Nephron progenitor cell (in vitro differentiated cells): ENCODE measurements at regions not wholly inside any gene's neighbourhood (a gene's known extent, or its start where the extent isn't known, plus 50 kb on each side); places are given as distances from the start of the nearest gene placed in this dataset.

ENCODE experiments used
- DNase-seq: peaks from one replicate; pipeline ENCODE4 v3.0.0; 2021
- H3K27ac Mint-ChIP-seq: 2 replicates; pipeline ENCODE4 v1.8.0; 2021; ENCODE audit warnings: mild to moderate bottlenecking, moderate library complexity, mixed read lengths
- H3K27me3 Mint-ChIP-seq: 2 replicates; pipeline ENCODE4 v1.8.0; 2021; ENCODE audit warnings: mild to moderate bottlenecking, low read depth, mixed read lengths; ENCODE audit not compliant: poor library complexity
- H3K36me3 Mint-ChIP-seq: 2 replicates; pipeline ENCODE4 v1.8.0; 2021; ENCODE audit warnings: low read depth, mixed read lengths
- H3K4me1 Mint-ChIP-seq: 2 replicates; pipeline ENCODE4 v1.8.0; 2021; ENCODE audit warnings: mixed read lengths
- H3K4me3 Mint-ChIP-seq: 2 replicates; pipeline ENCODE4 v1.8.0; 2021; ENCODE audit warnings: mild to moderate bottlenecking, moderate library complexity, mixed read lengths
- H3K9me3 Mint-ChIP-seq: 2 replicates; pipeline ENCODE4 v1.8.0; 2021; ENCODE audit warnings: mild to moderate bottlenecking, moderate library complexity, mixed read lengths
- TF ChIP-seq, protein P1 (sequence below): fragments of 200-600 bp; sonication (generic); IDR thresholded peaks from 2 replicates; pipeline ENCODE4 v1.5.0; 2021; ENCODE audit warnings: antibody characterized with exemption

DNA sequence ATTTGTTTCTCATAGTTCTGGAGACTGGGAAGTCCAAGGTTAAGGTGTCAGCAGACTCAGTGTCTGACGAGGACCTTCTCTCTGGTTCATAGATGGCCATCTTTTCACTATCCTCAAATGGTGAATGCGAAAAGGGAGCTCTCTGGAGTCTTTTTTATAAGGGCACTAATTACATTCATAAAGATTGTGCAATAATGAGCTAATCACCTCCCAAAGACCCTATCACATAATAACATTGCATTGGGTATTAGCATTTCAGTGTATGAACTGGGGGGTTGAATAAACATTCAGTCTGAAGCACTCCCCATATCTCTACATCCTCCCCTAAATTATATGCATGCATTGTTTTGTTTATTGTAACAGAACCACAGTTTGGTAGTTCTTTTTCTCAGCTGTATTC, 1086.5 kb downstream of the CDH11 start:
- Mint-ChIP-seq H3K27ac (no peak overlapping the region), H3K4me3 (no peak overlapping the region), H3K9me3 (peaks cover 7% of the 10 kb centered on the region), H3K4me1 (no peaks in the 10 kb centered on the region), H3K36me3 (no peaks in the 10 kb centered on the region), H3K27me3 (no peaks in the 10 kb centered on the region)
- DNase-seq: no peak
- TF ChIP-seq, protein P1, sequence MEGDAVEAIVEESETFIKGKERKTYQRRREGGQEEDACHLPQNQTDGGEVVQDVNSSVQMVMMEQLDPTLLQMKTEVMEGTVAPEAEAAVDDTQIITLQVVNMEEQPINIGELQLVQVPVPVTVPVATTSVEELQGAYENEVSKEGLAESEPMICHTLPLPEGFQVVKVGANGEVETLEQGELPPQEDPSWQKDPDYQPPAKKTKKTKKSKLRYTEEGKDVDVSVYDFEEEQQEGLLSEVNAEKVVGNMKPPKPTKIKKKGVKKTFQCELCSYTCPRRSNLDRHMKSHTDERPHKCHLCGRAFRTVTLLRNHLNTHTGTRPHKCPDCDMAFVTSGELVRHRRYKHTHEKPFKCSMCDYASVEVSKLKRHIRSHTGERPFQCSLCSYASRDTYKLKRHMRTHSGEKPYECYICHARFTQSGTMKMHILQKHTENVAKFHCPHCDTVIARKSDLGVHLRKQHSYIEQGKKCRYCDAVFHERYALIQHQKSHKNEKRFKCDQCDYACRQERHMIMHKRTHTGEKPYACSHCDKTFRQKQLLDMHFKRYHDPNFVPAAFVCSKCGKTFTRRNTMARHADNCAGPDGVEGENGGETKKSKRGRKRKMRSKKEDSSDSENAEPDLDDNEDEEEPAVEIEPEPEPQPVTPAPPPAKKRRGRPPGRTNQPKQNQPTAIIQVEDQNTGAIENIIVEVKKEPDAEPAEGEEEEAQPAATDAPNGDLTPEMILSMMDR: no peak

DNA sequence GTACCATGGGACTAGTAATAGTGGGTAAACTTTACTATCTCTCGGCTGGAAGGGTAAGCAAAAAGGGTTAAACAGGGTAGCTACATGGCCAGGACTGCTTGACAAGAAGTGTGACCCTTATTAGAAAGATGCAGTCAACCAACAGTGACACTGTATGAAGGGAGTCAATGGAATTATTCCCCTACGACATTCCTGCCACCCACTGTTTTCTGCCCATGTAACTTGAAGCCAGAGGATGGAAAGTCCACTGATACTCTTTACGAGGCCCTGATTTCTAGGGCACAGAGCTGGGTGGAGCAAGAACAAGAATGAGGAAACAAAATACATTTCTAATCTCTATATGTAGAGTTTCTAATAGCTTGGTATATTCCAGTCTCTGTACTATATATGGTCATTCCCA, 1102.5 kb downstream of the CDH11 start:
- H3K4me3 Mint-ChIP-seq: no peak overlapping the region
- no peaks in the 10 kb centered on the region for H3K36me3 Mint-ChIP-seq
- no peak for DNase-seq
- H3K27ac Mint-ChIP-seq: no peak overlapping the region
- no peaks in the 10 kb centered on the region for H3K9me3 Mint-ChIP-seq
- H3K27me3 Mint-ChIP-seq: no peaks in the 10 kb centered on the region
- TF ChIP-seq, protein P1: no peak
- no peaks in the 10 kb centered on the region for H3K4me1 Mint-ChIP-seq

DNA sequence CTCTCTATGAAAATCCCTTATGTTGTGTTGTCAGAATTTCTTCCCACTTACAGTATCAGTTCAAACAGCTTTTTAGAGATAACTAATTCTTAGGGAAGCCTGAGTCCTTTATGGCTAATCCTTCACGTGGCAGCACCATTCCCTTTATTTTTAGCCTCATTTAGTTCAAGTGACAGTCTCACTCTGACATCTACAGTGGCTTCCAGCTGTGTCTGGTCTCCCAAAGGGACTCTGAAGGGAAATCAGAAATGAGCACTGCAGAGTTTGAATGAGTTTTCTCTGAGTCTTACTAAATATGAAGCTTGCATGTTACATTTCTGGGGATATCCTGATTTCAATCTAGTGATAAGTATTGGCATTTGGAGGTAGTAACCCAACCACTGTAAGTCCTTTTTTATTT, 1104.1 kb downstream of the CDH11 start:
- Mint-ChIP-seq H3K27me3 (no peaks in the 10 kb centered on the region), H3K4me1 (no peaks in the 10 kb centered on the region), H3K4me3 (no peak overlapping the region), H3K27ac (no peak overlapping the region), H3K9me3 (no peaks in the 10 kb centered on the region), H3K36me3 (no peaks in the 10 kb centered on the region)
- TF ChIP-seq, protein P1: no peak
- DNase-seq: no peak

DNA sequence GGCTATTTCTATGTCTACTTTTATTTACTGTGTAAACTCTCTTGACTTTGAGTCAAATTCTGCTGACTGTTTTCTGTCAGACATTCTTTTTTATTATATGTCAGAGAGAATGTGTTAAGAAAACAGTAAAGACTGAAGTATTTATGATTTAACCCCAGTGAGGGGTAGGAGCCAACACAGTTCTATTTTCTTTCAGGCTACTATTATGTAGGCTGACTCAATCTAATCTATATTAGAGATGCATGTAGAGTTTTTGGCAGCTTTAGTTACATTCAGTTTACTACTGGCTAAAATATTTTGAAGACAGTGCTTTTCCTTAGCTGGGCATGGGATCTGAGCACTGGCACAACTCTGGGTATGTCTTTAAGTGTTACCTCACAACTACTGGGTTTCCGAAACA, 1108.0 kb downstream of the CDH11 start:
- no peak overlapping the region for H3K4me3 Mint-ChIP-seq

DNA sequence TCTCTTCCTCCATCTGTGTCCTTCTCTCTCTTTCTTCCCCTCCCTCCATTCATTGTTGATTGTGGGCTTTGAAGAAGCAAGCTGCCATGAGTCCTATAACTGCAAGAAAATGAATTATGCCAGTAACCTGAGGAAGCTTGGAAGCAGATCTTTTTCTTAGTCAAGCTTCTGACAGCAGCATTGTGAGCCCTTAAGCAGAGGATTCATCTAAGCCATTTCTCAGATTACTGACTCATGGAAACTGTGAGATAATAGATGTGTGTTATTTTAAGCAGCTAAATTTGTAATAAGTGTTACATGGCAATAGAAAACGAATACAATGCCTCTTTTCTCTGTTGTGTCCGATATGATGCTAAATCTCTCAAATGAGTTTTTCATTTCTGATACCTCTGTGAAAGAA, 1109.7 kb downstream of the CDH11 start:
- no peak for DNase-seq
- H3K27me3 Mint-ChIP-seq: peaks cover 7% of the 10 kb centered on the region
- peaks cover 12% of the 10 kb centered on the region for H3K4me1 Mint-ChIP-seq
- TF ChIP-seq, protein P1: no peak
- peaks cover 19% of the 10 kb centered on the region for H3K9me3 Mint-ChIP-seq
- H3K27ac Mint-ChIP-seq: peak overlapping the region; percentile 86
- H3K4me3 Mint-ChIP-seq: no peak overlapping the region
- no peaks in the 10 kb centered on the region for H3K36me3 Mint-ChIP-seq

More for the DNA sequence above, 1108.0 kb downstream of the CDH11 start:
- Mint-ChIP-seq H3K36me3 (no peaks in the 10 kb centered on the region), H3K4me1 (peaks cover 12% of the 10 kb centered on the region), H3K9me3 (peaks cover 19% of the 10 kb centered on the region), H3K27ac (peak overlapping the region; percentile 65), H3K27me3 (peaks cover 3% of the 10 kb centered on the region)
- no peak for DNase-seq
- TF ChIP-seq, protein P1: no peak

DNA sequence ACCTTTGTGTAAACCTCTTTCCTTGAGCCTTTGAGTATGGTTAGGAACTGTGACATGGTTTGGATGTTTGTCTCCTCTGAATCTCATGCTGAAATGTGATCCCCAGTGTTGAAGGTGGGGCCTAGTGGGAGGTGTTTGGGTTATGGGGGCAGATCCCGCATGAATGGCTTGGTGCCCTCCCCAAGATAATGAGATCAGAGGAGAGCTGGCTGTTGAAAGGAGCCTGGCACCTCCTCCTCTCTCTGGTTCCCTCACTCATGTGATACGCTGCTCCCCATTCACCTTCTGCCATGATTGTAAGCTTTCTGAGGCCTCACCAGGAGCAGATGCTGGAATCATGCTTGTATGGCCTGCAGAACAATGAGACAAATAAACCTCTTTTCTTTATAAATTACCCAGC, 1110.2 kb downstream of the CDH11 start:
- DNase-seq: no peak
- Mint-ChIP-seq H3K27ac (peak overlapping the region; percentile 86), H3K36me3 (no peaks in the 10 kb centered on the region), H3K9me3 (peaks cover 19% of the 10 kb centered on the region), H3K27me3 (peaks cover 7% of the 10 kb centered on the region), H3K4me3 (no peak overlapping the region), H3K4me1 (peaks cover 12% of the 10 kb centered on the region)
- TF ChIP-seq, protein P1: no peak
